ENCODE measurements at regions not wholly inside any gene's neighbourhood (a gene's known extent, or its start where the extent isn't known, plus 50 kb on each side); places are given as distances from the start of the nearest gene placed in this dataset.

DNA sequence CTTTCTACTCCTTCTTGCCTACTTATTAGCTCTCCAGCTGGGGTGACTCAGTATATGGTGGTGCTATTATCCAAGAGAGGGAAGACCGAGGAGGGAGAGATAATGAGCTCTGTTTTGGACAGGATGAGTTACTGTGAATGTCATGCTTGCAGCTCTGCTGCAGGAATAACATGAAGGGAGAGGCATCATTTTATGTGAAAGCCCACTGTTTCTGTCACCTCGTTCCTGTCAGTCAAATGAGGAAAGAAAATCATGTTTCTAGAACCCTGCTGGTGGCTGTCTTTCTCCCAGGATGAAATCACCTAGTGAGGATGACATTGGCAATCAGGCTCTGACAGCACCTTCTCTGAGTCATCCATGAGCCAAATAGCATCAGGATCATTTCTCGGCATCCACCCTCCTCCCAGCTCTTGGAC, 1291.6 kb upstream of the AUTS2 start:
- intact Hi-C loops (cut with DNase I), result no loop called here
- DNase-seq, result no peak

DNA sequence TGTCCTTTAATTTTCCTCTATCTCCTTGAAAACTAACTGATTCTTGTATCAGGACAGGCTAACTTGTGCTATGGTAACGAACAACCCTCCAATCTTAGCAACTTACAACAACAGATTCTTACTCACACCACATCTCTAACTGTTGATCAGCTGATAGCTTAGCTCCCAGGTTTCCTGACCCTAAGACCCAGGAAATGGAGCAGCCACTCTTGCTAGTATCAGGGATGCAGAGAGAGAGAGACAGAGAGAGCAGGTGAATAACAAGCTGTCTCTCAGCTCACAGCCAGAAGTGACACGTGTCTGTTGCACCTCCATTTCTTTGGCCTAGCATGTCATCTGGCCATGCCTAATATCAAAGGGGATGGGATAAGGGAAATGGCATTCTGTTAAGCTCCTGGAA, 1289.0 kb upstream of the AUTS2 start:
- no peak for DNase-seq
- intact Hi-C loops (cut with DNase I), result no loop called here

DNA sequence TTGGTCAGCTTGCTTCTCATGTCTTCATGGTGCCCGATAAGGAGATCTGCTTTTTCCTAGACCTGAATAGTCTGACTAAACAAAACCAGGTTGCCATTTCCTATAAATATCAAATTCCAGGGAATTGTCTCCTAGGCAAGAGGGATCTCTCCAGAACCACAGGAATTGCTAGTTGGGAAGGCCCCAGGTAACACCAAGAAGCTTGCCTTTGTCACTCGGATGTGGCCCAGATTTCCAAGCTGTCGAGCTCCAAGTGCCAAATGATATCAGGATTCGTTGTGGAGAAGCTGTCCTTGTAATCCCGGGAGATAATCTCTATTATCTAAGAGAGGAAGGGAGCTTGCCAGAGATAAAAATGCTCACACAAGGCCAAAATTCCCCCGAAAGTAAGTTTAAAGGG, 1288.5 kb upstream of the AUTS2 start:
- intact Hi-C loops (cut with DNase I), result no loop called here
- DNase-seq, result peak in 3 of 10 donors; percentile 8 to 17 (median 13)

DNA sequence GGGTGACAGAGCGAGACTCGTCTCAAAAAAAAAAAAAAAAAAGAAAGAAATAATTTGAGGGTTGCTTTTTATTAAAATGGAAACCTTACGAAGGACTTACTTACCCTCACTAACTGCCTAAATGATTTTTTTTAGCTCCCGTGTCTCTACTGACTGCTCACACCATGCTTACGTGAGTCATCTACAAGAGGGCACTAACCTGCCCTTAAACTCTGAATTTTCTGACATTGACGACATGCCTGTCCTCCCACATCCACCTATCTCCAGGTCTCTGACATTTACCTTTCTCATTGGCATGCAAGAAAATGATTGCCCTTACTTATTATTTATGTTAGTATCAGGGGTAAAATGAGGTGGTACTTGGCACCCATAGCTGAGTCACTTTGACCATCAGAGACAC, 1286.3 kb upstream of the AUTS2 start:
- intact Hi-C loops (cut with DNase I), result no loop called here
- no peak for DNase-seq

DNA sequence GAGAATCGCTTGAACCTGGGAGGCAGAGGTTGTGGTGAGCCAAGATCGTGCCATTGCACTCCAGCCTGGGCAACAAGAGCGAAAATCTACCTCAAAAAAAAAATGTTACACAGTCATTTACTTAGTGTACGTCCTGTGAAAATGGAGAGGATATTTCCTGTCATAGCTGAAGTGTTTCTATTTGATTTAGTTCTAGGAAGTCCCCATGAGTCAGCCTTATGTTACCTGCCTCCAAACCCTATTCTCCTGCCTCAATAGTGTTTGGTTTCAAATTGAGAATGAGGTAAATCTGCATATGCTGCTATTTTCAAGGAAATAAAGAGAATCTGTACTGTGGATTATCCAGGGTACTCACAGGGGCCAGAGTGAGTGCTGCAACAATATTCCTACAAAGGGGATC, 1284.5 kb upstream of the AUTS2 start:
- intact Hi-C loops (cut with DNase I), result no loop called here
- DNase-seq, result no peak

DNA sequence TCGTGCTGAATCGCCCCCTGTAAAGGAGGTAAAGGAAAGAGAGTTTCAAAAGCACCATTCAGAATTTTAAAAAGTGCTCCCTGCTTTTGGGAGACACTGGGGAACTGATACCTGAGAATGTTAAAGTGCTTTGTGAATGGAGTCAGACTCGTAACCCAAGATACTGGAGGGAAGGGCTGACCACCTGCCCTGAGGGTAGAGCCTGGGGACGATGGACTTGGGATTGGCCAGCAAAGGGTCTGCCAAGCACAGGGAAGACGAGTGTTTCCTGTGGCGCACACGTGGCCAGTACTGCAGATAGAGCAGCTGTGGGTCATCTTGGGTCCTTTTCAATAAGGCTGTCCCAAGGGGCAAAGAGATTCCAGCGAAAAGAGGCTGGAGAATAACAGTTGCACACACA, 1284.1 kb upstream of the AUTS2 start:
- intact Hi-C loops (cut with DNase I), result no loop called here
- no peak for DNase-seq

DNA sequence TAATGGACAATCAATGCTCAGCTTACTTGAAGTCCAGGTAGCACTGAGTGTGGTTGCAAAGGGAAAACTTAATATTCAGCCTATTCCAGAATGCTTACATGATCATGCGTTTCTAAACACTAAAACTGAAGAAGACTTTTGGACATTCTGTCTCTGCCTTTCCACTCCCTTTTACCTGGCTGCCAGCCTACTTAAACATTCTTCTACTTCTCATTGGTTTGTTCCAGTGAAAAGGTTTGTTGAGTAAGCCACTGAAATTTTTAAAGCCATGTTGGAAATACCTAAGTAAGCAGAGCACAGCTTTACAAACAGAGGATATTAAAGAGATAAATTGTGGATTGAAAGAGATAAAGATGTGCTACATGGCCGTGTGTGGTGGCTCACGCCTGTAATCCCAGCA, 1280.8 kb upstream of the AUTS2 start:
- DNase-seq, result no peak
- intact Hi-C loops (cut with DNase I), result no loop called here

DNA sequence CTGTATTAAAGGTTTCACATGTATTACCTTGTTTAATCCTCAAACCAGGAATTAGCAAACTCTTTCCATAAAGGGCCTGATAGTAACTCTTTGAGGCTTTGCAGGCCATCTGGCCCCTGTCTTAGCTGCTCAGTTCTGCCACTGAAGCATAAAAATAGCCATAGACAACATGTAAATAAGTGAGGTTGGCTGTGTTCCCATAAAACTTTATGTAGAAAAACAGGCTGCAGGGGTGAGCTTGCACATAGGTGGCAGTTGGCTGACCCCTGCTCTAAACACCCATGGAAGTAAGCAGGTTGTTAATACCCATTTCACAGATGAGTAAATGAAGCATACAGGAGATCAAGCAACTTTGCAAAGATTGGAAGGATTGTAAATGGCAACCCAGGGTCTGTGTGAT, 1279.2 kb upstream of the AUTS2 start:
- intact Hi-C loops (cut with DNase I), result no loop called here
- DNase-seq, result no peak

DNA sequence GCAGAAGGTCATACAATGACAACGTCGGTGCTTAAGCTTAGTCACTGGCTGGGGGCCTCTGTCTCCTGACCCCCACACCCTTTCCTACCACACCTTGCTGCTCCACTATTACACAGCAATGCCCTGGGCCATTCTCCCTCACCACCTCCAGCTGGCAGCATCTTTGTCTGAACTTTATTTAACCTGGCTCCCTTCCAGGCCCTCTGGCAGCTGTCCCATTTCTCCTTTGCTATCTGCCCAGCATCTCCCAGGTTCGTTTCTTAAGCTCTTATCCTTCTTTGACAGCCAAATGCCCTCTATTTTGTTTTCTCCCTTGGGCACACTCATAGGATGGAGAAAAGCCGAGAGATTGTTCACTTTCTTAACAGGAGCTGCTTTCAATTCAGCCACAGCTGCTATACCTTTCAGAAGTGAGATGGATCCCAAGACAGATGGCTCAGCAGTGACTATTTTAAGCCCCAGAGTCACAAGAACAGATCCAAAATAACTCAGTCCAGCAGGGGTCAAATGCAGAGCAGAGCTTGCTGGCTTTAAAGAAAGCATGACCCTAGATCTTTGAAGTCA, 1277.1 kb upstream of the AUTS2 start:
- intact Hi-C loops (cut with DNase I), result no loop called here
- DNase-seq, result no peak

DNA sequence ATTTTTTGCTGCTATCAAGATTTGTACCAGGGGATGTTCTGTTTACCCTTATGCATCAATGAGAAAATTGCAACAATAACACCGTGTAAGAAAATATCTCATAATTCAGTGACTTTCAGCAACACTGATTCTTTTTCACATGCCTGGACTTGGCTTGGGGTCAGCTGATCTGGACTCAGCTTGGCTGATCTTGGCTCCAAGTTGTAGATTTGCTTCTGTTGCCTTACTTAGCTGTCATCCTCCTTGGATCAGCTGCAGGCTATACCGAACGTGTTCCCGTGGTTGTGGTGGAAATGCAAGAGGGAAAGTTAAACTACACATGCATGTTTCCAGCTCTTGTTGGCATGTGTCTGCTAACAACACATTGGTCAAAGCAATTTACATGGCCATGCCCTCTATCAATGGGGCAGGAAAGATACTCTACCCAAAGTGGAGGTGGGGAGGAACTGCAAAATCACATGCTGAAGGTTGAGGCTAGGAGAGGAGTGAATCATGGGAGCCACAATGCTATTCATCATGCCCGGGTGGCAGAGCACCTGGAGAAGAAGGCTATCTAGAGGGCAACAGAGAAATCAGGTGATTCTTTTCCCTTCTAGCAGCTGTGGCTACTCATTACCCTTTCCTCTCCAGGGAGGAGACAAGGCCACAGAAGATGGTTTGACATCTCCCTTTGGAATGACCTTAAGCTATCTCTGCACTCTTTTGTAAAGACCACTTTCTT, 1276.3 kb upstream of the AUTS2 start:
- intact Hi-C loops (cut with DNase I), result no loop called here
- no peak for DNase-seq

DNA sequence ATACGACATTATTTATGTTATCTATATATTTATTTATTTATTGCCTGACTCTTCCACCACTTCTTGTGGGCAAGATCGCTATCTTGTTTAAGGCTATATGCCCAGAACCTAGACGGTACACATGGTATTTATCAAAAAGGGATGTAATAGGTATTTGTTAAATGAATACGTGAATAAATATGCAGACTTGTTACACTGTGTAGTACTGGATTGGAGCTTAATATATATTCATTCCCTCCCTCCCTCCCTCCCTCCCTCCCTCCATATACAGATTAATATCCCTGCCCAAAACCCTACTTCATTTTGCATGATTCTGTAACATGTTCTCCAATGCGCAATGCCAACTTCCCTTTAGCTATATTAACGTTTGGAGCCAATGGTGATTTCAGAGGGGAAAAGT, 1273.7 kb upstream of the AUTS2 start:
- intact Hi-C loops (cut with DNase I), result no loop called here
- DNase-seq, result no peak

DNA sequence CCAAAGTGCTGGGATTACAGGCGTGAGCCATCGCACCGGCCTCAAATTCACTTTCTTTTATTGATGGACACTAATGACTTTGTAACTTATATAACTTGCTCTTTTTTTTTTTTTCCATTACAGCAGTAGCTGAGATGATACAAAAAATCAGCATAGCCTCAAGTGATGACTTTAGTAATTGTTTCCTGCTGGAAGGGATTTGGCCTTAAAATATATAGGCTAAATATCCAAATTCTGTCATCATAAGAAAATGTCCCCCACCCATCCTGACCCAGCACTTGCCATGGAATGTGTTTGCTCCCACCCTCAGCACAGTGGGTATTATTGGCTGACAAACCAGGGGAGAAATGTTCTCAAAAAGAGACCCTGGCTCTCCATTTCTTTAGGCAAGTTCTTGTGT, 1264.1 kb upstream of the AUTS2 start:
- intact Hi-C loops (cut with DNase I), result no loop called here
- no peak for DNase-seq

DNA sequence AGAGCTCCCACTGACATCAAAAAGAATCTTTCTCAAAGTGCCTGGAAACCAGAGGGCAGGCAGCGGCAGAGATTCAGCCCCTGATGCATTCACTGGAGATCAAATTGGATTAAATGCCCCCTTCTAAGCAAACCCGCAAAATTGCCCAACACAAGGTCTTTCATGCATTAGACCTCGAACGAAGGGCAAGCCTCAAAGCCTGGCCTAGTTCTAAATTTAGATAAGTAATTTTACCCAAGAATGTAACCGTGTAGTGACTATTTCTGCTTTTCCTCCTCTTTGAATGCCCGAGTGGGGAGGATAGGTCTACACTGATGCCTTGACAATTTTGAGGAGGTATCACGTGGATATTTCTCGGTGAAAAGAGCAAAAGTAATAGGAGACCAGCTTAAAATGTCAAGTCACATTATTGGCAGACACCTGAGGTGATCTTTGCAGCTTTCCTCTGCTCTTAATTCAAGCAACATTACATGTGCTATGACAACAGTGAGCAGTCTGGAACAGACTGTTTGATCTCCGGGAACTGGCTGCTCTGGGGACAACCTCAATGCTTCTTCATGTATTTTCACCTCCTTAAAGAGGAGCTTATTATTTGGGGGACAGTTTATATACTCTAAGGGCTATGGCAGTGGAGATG, 1263.5 kb upstream of the AUTS2 start:
- no peak for DNase-seq
- intact Hi-C loops (cut with DNase I), result no loop called here

DNA sequence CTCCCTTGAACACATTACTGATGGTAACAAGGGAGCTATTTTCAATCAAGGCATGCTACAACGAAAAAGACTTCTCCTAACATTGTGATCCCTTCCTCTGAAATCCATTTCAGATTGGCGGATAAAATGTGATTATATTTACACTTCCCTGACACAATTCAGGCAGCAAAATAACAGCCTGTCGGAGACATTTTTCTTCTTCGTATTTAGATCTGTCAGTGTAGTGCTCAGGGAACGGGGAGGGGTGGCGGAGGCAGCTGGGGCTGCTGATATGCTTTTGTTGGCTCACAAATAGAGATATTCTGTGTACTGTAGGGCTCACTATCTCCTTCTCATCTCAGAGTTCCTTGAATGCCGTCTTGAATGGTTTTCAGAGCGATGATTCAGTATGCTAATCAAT, 1261.7 kb upstream of the AUTS2 start:
- intact Hi-C loops (cut with DNase I), result no loop called here
- no peak for DNase-seq

DNA sequence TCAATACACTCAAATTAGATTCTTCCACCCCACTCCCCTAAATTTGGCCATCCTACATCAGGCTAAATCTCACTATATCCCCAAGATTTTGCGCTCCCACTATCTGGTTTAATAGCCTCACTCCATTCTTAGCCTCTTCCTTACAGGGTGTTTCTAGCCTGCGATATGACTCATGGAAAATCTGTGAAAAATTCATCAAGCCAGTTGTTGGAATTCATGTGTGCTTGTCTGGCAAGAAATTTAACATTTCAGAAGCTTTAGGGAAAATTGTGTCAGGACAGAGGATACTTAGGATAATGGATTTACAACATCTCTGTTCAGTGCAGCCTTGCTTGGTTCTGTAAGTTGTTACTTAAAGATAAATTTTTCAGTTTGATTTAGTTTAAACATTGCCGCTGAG, 1249.9 kb upstream of the AUTS2 start:
- intact Hi-C loops (cut with DNase I), result no loop called here
- DNase-seq, result no peak

DNA sequence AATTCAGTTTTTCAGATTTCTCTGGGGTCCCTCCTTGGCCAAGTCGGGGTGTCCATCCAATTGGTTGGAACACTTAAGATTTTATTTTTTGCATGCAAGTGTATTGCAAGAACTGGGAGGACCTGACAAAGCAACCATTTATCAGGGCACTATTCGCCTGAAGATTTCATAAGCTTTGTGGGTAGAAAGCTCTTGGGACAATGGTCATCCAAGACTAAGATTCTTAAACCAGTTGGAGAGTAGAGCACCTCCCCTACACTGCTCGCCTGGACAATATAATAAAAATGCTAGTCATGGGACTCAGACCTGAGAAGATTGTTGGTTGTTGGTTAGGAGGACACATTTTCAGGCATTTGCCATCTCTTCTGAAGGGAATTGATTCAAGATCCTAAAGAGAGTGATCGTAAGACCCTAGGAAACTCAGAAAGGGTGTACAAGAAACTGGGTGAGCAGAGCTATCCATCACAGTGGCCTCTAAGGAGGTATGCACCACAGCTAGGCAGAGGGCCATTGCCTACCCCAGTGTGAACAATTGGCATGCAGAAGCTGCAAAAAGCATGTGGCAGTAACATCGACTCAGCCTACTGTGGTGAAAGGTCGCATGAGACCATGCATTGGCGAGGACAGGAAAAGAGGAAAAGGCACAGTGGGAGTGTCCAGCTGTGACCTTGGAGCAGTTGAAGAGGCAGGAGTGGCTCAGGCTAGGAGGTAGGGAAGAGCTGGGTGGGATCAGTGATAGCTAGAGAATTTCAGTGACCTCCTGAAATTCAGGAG, 1235.3 kb upstream of the AUTS2 start:
- intact Hi-C loops (cut with DNase I), result no loop called here
- DNase-seq, result no peak

DNA sequence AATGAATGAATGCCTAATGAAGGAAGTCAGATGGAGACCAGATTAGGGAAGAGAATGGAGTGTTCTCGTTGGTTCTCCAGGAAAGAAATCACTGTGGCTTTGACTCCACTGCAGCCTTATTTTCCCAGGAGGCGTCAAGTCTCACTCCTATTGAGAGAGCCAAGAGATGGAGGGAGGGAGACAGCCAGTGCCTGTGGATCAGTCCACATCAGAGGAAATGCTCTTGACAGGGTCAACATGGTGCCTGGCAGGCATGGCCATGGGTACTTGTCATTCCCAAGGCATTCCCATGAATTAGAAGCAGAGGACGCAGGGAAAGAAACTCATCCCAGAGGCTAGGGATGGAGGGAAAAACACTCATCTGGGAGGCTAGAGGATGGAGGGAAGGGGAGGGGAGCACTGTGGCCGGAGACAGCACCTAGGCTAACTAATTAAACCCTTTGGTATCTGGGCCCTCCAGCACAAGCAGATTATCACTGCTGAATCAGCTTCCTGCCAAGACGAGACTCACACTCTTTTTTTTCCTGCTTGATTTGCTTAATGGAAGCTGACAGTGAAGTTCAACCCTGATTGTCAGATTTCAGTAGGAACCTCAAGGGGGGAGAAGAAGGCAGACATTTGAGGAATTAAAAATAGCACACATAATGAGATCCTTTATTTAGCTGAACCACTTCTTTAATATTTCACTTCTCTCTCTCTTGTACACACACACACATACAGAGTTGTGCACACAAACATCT, 1233.2 kb upstream of the AUTS2 start:
- DNase-seq, result no peak
- intact Hi-C loops (cut with DNase I), result no loop called here

DNA sequence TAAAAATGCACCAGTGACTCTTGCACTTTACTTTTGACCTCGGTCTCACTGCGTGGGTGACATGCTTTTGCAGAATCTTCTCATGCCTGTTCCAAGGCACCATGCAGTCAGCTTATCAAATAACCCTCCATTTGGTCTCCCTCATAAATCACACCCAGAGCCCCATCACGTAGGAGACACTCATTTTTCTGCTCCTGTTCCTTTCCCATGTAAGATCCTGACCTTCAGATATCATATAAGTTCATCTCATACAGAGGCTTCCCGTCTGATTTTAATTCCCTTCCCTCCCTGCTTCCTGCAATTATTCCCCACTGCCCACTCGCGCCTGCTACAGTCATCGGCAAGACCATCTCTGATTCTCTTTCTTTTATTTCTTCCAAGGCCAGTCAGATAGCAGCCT, 1226.3 kb upstream of the AUTS2 start:
- intact Hi-C loops (cut with DNase I), result no loop called here
- DNase-seq, result no peak

DNA sequence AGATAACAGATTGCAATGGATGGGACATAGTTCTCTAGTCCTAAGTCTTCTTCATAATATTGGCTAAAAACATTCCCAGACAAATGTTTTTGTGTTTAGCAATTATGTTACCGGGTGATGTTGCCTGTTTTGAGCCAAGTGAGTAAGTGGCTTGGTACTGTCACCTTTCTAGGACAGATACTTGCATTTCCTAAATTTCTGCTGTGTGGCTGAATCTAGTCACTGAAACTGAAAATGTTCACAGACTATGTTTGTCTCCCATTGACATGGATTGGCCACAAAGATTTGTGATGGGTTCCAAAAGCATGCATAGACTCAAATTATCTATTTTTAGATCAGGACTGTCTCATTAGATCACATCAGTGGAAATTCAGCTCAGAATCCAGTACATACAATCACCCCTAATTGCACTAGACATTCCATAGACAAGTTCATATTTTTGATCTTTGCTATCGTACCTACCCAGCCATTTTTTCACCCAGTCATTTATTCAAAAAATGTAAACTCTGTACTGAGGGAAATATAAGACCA, 1222.1 kb upstream of the AUTS2 start:
- intact Hi-C loops (cut with DNase I), result no loop called here
- no peak for DNase-seq

DNA sequence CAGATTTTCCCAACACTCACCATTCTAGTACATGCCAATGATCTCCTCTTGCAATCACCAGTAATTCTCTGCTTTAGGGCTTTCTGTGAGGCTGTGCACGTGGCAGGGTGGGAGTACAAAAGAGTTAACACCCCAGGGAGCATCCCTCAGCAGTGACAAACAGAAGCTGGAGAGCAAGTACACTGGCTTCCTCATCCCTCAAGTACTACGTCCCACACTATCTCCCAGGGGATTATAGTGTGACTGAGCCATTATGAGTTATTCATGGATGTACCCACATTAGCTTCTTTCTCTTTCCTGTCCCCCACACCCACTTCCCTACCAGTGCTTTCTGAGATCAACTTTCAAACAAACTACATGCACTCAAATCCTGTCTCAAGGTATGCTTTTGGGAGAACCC, 1216.5 kb upstream of the AUTS2 start:
- intact Hi-C loops (cut with DNase I), result no loop called here
- no peak for DNase-seq

DNA sequence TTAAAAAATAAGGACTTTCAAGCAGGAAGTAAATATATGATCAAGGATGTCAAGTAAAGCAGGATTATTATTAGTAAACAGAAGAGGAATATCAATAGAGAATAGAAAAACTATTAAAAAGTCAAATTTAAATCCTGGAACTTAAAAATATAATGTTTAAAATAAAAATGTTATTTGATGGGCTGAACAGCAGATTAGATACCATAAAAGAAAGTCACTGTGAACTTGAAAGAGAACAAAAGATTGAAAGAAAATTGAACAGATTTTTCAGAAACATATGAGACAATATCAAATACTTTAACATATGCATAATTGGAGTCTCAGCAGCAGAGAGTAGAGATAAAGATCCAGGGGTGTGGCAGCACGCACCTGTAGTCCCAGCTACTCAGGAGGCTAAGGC, 1213.7 kb upstream of the AUTS2 start:
- no peak for DNase-seq
- intact Hi-C loops (cut with DNase I), result no loop called here
